Chondrocyte (in vitro differentiated cells): ENCODE measurements at regions not wholly inside any gene's neighbourhood (a gene's known extent, or its start where the extent isn't known, plus 50 kb on each side); places are given as distances from the start of the nearest gene placed in this dataset.
A peak's percentile ranks its signal among the peaks of the same experiment; 100 is the strongest.

Source experiments
- DNase-seq: peaks from one replicate; pipeline ENCODE4 v3.0.0; 2021; ENCODE audit warnings: mixed read lengths, low spot score
- H3K27ac Mint-ChIP-seq: one replicate; pipeline ENCODE4 v1.8.0; 2021; ENCODE audit warnings: mild to moderate bottlenecking, moderate library complexity, mixed read lengths; ENCODE audit not compliant: unreplicated experiment
- H3K27me3 Mint-ChIP-seq: 2 replicates; pipeline ENCODE4 v1.8.0; 2021; ENCODE audit warnings: low read depth, mixed read lengths
- H3K36me3 Mint-ChIP-seq: 2 replicates; pipeline ENCODE4 v1.8.0; 2021; ENCODE audit warnings: low read depth, mixed read lengths
- H3K4me1 Mint-ChIP-seq: 2 replicates; pipeline ENCODE4 v1.8.0; 2021; ENCODE audit warnings: low read depth, mild to moderate bottlenecking, mixed read lengths
- H3K4me3 Mint-ChIP-seq: one replicate; pipeline ENCODE4 v1.8.0; 2021; ENCODE audit warnings: mild to moderate bottlenecking, moderate library complexity, mixed read lengths; ENCODE audit not compliant: unreplicated experiment
- H3K9me3 Mint-ChIP-seq: 2 replicates; pipeline ENCODE4 v1.8.0; 2021; ENCODE audit warnings: low read depth, mixed read lengths
- TF ChIP-seq, protein P1 (sequence below): fragments of 200-600 bp; sonication (generic); IDR thresholded peaks from 2 replicates; pipeline ENCODE4 v1.5.0; 2021; ENCODE audit warnings: antibody characterized with exemption, mild to moderate bottlenecking, moderate library complexity

DNA sequence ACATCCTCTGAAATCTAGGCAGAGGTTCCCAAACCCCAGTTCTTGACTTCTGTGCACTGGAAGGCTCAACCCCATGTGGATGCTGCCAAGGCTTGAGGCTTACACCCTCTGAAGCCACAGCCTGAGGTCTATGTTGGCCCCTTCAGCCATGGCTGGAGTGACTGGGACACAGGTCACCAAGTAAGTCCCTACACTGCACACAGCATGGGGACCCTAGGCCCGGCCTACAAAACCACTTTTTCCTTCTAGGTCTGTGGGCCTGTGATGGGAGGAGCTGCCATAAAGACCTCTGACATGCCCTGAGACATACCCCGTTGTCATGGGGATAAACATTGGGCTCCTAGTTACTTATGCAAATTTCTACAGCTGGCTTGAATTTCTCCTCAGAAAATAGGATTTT, 418.8 kb upstream of the CCNH start:
- DNase-seq: no peak
- peaks cover 1% of the 10 kb centered on the region for H3K36me3 Mint-ChIP-seq
- H3K9me3 Mint-ChIP-seq: peaks cover 15% of the 10 kb centered on the region
- H3K4me3 Mint-ChIP-seq: no peak overlapping the region
- H3K4me1 Mint-ChIP-seq: peaks cover 5% of the 10 kb centered on the region
- H3K27me3 Mint-ChIP-seq: no peaks in the 10 kb centered on the region
- TF ChIP-seq, protein P1, sequence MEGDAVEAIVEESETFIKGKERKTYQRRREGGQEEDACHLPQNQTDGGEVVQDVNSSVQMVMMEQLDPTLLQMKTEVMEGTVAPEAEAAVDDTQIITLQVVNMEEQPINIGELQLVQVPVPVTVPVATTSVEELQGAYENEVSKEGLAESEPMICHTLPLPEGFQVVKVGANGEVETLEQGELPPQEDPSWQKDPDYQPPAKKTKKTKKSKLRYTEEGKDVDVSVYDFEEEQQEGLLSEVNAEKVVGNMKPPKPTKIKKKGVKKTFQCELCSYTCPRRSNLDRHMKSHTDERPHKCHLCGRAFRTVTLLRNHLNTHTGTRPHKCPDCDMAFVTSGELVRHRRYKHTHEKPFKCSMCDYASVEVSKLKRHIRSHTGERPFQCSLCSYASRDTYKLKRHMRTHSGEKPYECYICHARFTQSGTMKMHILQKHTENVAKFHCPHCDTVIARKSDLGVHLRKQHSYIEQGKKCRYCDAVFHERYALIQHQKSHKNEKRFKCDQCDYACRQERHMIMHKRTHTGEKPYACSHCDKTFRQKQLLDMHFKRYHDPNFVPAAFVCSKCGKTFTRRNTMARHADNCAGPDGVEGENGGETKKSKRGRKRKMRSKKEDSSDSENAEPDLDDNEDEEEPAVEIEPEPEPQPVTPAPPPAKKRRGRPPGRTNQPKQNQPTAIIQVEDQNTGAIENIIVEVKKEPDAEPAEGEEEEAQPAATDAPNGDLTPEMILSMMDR: no peak
- no peak overlapping the region for H3K27ac Mint-ChIP-seq

DNA sequence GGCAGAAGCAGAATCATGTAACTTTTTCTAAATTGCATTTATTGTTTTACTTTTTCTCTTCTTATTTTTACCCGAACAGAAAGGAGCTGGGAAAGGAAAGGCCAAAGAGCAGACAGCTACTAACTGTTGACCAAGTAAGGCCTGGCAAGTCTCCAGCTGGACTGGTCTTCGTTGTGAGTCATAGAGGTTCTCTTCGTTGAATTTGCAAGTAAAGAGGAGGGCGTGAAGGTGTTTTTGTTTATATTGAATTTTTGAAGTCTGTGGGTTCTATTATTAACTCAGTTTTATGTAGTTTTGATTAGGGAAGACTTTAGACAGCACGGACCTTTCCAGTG, 416.5 kb upstream of the CCNH start:
- Mint-ChIP-seq H3K4me3 (no peak overlapping the region), H3K4me1 (peaks cover 5% of the 10 kb centered on the region), H3K36me3 (peaks cover 1% of the 10 kb centered on the region), H3K27me3 (no peaks in the 10 kb centered on the region), H3K27ac (peak overlapping the region; percentile 38), H3K9me3 (peaks cover 13% of the 10 kb centered on the region)
- DNase-seq: no peak
- TF ChIP-seq, protein P1: no peak

DNA sequence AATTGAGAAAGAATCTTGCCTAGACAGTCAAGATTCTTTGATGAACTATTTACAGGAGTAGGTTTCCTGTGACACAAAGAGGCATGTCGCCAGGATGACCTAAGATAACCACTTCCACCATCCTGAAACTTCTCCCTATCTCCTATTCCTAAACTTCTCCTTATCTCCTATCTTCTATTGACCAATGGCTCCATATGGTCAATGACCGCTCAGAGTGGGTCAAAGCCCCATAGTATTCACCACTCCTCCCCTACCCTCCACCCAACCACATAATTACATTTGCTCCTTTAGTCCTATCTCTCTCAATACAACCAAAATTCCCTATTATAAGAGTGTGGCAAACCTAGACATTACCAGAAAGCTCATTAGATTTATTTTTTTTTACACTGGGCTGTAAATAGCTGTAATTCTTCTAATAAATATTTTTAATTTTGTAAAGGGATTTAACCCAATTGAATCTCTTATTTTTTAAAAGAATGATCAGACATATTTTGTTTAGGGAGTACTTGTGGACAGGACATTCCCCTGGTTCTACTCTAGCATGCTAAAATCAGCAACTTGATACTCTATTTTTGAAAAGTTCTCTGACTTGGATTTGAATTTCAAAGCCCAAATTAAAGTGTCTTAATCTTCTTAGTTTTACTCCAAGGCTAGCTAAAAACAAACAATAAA, 416.0 kb upstream of the CCNH start:
- no peak for DNase-seq
- TF ChIP-seq, protein P1: no peak
- no peak overlapping the region for H3K4me3 Mint-ChIP-seq
- H3K4me1 Mint-ChIP-seq: peaks cover 5% of the 10 kb centered on the region
- H3K36me3 Mint-ChIP-seq: peaks cover 1% of the 10 kb centered on the region
- no peaks in the 10 kb centered on the region for H3K27me3 Mint-ChIP-seq
- H3K9me3 Mint-ChIP-seq: peaks cover 13% of the 10 kb centered on the region
- no peak overlapping the region for H3K27ac Mint-ChIP-seq

DNA sequence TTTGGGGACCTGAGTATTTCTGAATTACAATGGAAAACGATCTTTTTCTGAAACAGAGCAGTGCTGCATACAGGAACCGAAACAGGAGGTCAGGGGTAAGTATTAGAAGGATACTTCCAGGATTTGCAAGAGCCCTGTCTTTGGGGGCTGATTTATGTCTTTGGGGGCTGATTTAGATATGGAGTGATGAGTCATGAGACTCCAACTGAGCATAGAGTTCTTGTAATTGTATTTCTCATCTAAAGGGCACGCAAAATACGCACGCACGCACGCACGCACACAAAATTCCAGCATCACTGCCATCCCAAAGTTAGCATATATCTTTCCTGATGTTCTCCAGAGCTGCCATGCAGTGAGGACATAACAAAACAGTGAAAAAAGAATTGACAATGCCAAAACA, 414.8 kb upstream of the CCNH start:
- DNase-seq: no peak
- peaks cover 5% of the 10 kb centered on the region for H3K4me1 Mint-ChIP-seq
- no peaks in the 10 kb centered on the region for H3K27me3 Mint-ChIP-seq
- peaks cover 1% of the 10 kb centered on the region for H3K36me3 Mint-ChIP-seq
- H3K9me3 Mint-ChIP-seq: peaks cover 9% of the 10 kb centered on the region
- TF ChIP-seq, protein P1: no peak
- no peak overlapping the region for H3K27ac Mint-ChIP-seq
- H3K4me3 Mint-ChIP-seq: no peak overlapping the region

DNA sequence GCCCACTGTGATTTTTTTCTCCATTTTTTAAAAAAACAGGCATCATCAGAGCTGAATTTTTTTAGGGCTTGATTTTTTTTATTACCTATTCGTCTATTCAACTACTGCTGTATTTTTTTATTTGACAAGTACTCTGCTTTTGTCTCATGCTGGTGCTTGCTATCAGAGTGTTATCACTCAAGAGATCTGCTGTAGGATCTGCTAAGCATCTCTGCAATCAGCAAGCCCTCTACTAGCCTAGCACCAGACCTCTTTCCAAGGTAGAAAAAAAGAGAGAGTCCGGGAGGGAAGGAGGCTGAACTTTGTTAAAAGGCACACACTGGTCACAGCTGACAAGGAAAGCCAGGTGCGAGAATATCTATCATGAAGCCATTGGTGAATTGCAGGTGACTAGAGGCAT, 413.8 kb upstream of the CCNH start:
- H3K9me3 Mint-ChIP-seq: peaks cover 2% of the 10 kb centered on the region
- H3K36me3 Mint-ChIP-seq: no peaks in the 10 kb centered on the region
- DNase-seq: no peak
- TF ChIP-seq, protein P1: no peak
- peaks cover 5% of the 10 kb centered on the region for H3K4me1 Mint-ChIP-seq
- H3K27me3 Mint-ChIP-seq: no peaks in the 10 kb centered on the region
- no peak overlapping the region for H3K4me3 Mint-ChIP-seq
- no peak overlapping the region for H3K27ac Mint-ChIP-seq
